Left ventricle myocardium inferior (tissue), 1 donor: ENCODE measurements at regions not wholly inside any gene's neighbourhood (a gene's known extent, or its start where the extent isn't known, plus 50 kb on each side); places are given as distances from the start of the nearest gene placed in this dataset.

ENCODE experiments used
- DNase-seq: peaks from one replicate; pipeline ENCODE4 v3.0.0-alpha.2; 2020
- H3K27ac ChIP-seq: fragments of 200-600 bp; replicated peaks from 2 replicates; pipeline ENCODE4 v1.8.0; 2021
- H3K27me3 ChIP-seq: fragments of 200-600 bp; 2 replicates; pipeline ENCODE4 v1.8.0; 2021; ENCODE audit warnings: low read depth
- H3K36me3 ChIP-seq: fragments of 200-600 bp; 2 replicates; pipeline ENCODE4 v1.8.0; 2021
- H3K4me1 ChIP-seq: fragments of 200-600 bp; 2 replicates; pipeline ENCODE4 v1.8.0; 2021
- H3K4me3 ChIP-seq: fragments of 200-600 bp; 2 replicates; pipeline ENCODE4 v1.8.0; 2021; ENCODE audit warnings: mild to moderate bottlenecking, moderate library complexity
- H3K9me3 ChIP-seq: fragments of 200-600 bp; replicated peaks from 2 replicates; pipeline ENCODE4 v1.8.0; 2021
- intact Hi-C: fragments of 100-400 bp; cut with micrococcal nuclease; formaldehyde crosslinking; loops from one replicate; pipeline ENCODE4 v1.11.0; 2022
- TF ChIP-seq, protein P1 (sequence below): fragments of 200-600 bp; IDR thresholded peaks from 2 replicates; pipeline ENCODE4 v1.8.0; 2021; ENCODE audit warnings: antibody characterized with exemption, mild to moderate bottlenecking, borderline replicate concordance
- donor health status: DM: no; HTN: yes; CAD: no; lungs with severe emphysema.

GRCh38 chr21:16406355-16406754 is 676.6 kb downstream of the USP25 start:
- intact Hi-C loops = no loop called here
- peaks cover 22% of the 10 kb centered on the region for H3K4me1 ChIP-seq
- TF ChIP-seq, protein P1, sequence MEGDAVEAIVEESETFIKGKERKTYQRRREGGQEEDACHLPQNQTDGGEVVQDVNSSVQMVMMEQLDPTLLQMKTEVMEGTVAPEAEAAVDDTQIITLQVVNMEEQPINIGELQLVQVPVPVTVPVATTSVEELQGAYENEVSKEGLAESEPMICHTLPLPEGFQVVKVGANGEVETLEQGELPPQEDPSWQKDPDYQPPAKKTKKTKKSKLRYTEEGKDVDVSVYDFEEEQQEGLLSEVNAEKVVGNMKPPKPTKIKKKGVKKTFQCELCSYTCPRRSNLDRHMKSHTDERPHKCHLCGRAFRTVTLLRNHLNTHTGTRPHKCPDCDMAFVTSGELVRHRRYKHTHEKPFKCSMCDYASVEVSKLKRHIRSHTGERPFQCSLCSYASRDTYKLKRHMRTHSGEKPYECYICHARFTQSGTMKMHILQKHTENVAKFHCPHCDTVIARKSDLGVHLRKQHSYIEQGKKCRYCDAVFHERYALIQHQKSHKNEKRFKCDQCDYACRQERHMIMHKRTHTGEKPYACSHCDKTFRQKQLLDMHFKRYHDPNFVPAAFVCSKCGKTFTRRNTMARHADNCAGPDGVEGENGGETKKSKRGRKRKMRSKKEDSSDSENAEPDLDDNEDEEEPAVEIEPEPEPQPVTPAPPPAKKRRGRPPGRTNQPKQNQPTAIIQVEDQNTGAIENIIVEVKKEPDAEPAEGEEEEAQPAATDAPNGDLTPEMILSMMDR = no peak

DNA sequence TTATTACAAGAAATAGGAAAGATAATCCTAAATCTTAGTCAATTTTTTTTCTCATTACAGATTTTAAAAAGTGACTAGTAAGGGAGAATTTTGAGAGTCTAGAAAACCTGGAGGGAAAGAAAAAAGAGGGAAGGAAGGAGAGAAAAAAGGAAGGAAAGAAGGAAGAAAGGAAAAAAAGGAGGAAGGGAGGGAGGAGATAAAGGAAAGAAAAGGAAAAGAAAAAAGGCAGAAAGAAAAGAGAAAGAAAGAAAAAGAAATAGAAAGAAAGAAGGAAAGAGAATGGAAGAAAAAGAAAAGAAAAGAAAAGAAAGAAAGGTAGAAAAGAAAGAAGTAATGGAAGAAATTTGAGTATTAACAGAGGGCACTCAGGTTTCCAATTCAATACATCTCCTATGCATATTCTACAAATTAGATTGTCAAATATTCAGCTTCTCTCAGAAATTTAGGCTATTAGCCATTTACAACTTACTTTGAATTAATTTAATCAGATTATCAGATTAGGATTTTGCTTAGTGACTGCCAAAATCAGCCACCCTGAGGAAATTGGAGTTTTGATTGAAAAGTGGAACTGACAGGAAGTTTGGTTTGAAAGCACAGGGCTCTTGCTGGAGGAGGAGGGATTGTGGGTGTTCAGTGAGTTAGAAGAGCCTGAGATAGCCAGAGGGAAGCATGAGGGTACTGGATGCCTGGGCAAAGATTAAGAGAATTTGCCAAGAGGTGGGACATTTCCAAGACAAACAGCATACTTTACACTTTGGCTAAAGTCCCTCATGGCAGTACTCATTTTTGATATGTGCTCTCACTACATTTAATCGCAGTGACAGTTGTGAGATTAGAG is 677.8 kb downstream of the USP25 start:
- intact Hi-C loops = no loop called here

More at GRCh38 chr21:16406355-16406754, 676.6 kb downstream of the USP25 start:
- DNase-seq = no peak
- Histone ChIP-seq H3K27ac (no peak overlapping the region), H3K9me3 (peaks cover 5% of the 10 kb centered on the region), H3K27me3 (no peaks in the 10 kb centered on the region), H3K4me3 (no peak overlapping the region), H3K36me3 (no peaks in the 10 kb centered on the region)

GRCh38 chr21:16408280-16408679 is 678.5 kb downstream of the USP25 start:
- Histone ChIP-seq H3K27ac (no peak overlapping the region), H3K27me3 (no peaks in the 10 kb centered on the region), H3K4me1 (peaks cover 15% of the 10 kb centered on the region), H3K36me3 (no peaks in the 10 kb centered on the region), H3K4me3 (no peak overlapping the region), H3K9me3 (peaks cover 5% of the 10 kb centered on the region)
- DNase-seq = no peak
- intact Hi-C loops = no loop called here
- TF ChIP-seq, protein P1 = no peak

More for the DNA sequence above, 677.8 kb downstream of the USP25 start:
- Histone ChIP-seq H3K27ac (no peak overlapping the region), H3K4me1 (peaks cover 22% of the 10 kb centered on the region), H3K4me3 (no peak overlapping the region), H3K27me3 (no peaks in the 10 kb centered on the region), H3K9me3 (peaks cover 5% of the 10 kb centered on the region), H3K36me3 (no peaks in the 10 kb centered on the region)
- TF ChIP-seq, protein P1 = no peak
- no peak for DNase-seq

DNA sequence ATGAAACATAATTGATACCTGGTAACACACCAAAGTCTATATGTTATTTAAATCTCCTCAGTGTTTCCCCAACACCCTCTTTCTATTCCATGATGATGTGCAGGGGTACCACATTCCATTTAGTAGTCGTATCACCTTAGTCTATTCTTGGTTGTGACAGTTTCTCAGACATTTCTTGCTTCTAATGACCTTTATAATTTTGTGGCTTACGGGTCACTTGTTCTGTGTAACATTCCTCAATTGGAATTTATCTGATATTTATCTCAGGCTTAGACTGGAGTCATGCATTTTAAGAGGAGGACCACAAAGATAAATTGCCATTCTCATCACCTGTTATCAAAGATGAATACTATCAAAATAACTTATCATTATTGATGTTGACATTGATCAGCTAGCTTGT is 679.6 kb downstream of the USP25 start:
- Histone ChIP-seq H3K4me1 (peaks cover 11% of the 10 kb centered on the region), H3K27me3 (no peaks in the 10 kb centered on the region), H3K36me3 (no peaks in the 10 kb centered on the region), H3K4me3 (no peak overlapping the region), H3K27ac (no peak overlapping the region), H3K9me3 (peaks cover 5% of the 10 kb centered on the region)
- no peak for DNase-seq
- TF ChIP-seq, protein P1 = no peak
- intact Hi-C loops = no loop called here

- H3K27me3 ChIP-seq = no peaks in the 10 kb centered on the region
- H3K4me3 ChIP-seq = peak overlapping the region; percentile 69
- no peak for DNase-seq
- H3K36me3 ChIP-seq = no peaks in the 10 kb centered on the region
- TF ChIP-seq, protein P1 = no peak
- H3K27ac ChIP-seq = peak overlapping the region; percentile 92
- peaks cover 29% of the 10 kb centered on the region for H3K4me1 ChIP-seq
- intact Hi-C loops = no loop called here
- H3K9me3 ChIP-seq = no peaks in the 10 kb centered on the region
These were observed 688.4 kb downstream of the USP25 start for GRCh38 chr21:16418226-16418625.
